ENCODE measurements at regions not wholly inside any gene's neighbourhood (a gene's known extent, or its start where the extent isn't known, plus 50 kb on each side); places are given as distances from the start of the nearest gene placed in this dataset.

GRCh38 chr14:83706231-83706954, 1823.6 kb upstream of the FLRT2 start:
- TF ChIP-seq CTCF (IDR thresholded peaks at IDR 0.05) (no peak), POLR2AphosphoS5 (IDR thresholded peaks at IDR 0.05; ENCODE audit: low read depth, low read length) (no peak)
